ENCODE measurements at regions not wholly inside any gene's neighbourhood (a gene's known extent, or its start where the extent isn't known, plus 50 kb on each side); places are given as distances from the start of the nearest gene placed in this dataset.

DNA sequence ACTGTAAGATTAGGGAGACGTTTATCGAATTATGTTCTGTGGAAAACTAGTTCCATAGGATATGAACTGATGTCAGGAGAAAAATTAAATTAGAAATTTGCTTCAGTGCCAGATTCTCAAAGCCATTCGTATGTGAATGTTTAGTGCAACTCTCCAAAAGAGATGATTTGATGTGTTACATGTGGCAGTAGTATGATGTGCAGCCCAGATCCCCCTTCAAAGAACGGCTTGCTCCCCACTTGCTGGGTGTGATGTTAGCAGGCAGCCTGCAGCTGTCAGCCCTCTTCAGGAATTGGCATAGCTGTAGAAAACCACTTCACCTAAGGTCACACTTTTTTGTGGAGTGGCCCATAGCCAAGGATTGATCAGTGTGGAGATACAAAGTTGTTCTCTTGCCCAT is 127.0 kb upstream of the CCDC54 start:
- H4K20me1 ChIP-seq (ENCODE audit: insufficient read depth, low read length): no peaks in the 10 kb centered on the region
- TF ChIP-seq CTCF (IDR thresholded peaks at IDR 0.05; ENCODE audit: low read length) (no peak), EZH2 (IDR thresholded peaks at IDR 0.05; ENCODE audit: borderline replicate concordance, low read length) (no peak)

DNA sequence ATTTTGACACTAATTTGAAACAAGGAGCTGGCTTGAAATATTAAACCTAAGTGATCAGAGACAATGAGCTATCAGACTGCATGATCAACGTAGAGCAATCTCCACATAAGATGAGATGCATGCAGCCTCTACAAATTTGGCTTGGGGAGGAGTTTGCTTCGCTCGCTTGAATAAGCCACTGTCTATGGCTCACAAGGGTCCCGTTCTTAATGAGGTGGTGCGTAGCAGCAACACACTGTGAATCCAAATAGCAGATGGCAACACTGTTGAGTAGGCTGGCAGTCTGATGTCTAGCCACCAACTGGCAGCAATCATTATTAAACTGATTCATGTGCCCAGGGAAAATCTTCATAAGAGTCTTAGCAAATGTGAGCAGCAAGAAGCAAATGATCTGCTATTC is 125.4 kb upstream of the CCDC54 start:
- no peak for TF ChIP-seq CTCF (IDR thresholded peaks at IDR 0.05; ENCODE audit: low read length)
- no peak for TF ChIP-seq EZH2 (IDR thresholded peaks at IDR 0.05; ENCODE audit: borderline replicate concordance, low read length)
- H3K79me2 ChIP-seq (ENCODE audit: insufficient read depth, low read length): no peaks in the 10 kb centered on the region
- H3K4me3 ChIP-seq (ENCODE audit: low read depth, low read length, poor library complexity, severe bottlenecking): no peak overlapping the region
- H3F3A ChIP-seq (ENCODE audit: insufficient read depth, low read length): no peaks in the 10 kb centered on the region
- H3K27me3 ChIP-seq (ENCODE audit: insufficient read depth, low read length): no peaks in the 10 kb centered on the region
- H3K27ac ChIP-seq (ENCODE audit: low read depth, low read length, poor library complexity, severe bottlenecking): no peak overlapping the region
- H4K20me1 ChIP-seq (ENCODE audit: insufficient read depth, low read length): no peaks in the 10 kb centered on the region
- H2AFZ ChIP-seq (ENCODE audit: low read length): no peak overlapping the region
- H3K9me3 ChIP-seq (ENCODE audit: low read length): no peaks in the 10 kb centered on the region
- H3K36me3 ChIP-seq (ENCODE audit: insufficient read depth, low read length): peaks cover 4% of the 10 kb centered on the region; the same call in 1 of the 2 replicates
- no peaks in the 10 kb centered on the region for H3K9me2 ChIP-seq (ENCODE audit: low read depth, low read length)
- H3K9ac ChIP-seq (ENCODE audit: low read length): no peak overlapping the region
- H3K4me1 ChIP-seq (ENCODE audit: insufficient read depth, low read length, severe bottlenecking): no peaks in the 10 kb centered on the region
- H3K4me2 ChIP-seq (ENCODE audit: low read length): no peak overlapping the region

More for the DNA sequence above, 127.0 kb upstream of the CCDC54 start:
- Histone ChIP-seq H3K4me2 (ENCODE audit: low read length) (no peak overlapping the region), H3F3A (ENCODE audit: insufficient read depth, low read length) (no peaks in the 10 kb centered on the region), H3K27me3 (ENCODE audit: insufficient read depth, low read length) (no peaks in the 10 kb centered on the region), H3K27ac (ENCODE audit: low read depth, low read length, poor library complexity, severe bottlenecking) (no peak overlapping the region), H3K36me3 (ENCODE audit: insufficient read depth, low read length) (peaks cover 5% of the 10 kb centered on the region; the same call in 1 of the 2 replicates), H3K9ac (ENCODE audit: low read length) (no peak overlapping the region), H3K9me2 (ENCODE audit: low read depth, low read length) (no peaks in the 10 kb centered on the region), H3K4me3 (ENCODE audit: low read depth, low read length, poor library complexity, severe bottlenecking) (no peak overlapping the region), H2AFZ (ENCODE audit: low read length) (no peak overlapping the region), H3K9me3 (ENCODE audit: low read length) (no peaks in the 10 kb centered on the region), H3K4me1 (ENCODE audit: insufficient read depth, low read length, severe bottlenecking) (no peaks in the 10 kb centered on the region), H3K79me2 (ENCODE audit: insufficient read depth, low read length) (no peaks in the 10 kb centered on the region)

- H3K36me3 ChIP-seq (ENCODE audit: insufficient read depth, low read length): no peaks in the 10 kb centered on the region
- no peaks in the 10 kb centered on the region; the same call in 1 of the 2 replicates for H3K27me3 ChIP-seq (ENCODE audit: insufficient read depth, low read length)
- no peaks in the 10 kb centered on the region for H4K20me1 ChIP-seq (ENCODE audit: insufficient read depth, low read length)
- no peak overlapping the region for H3K27ac ChIP-seq (ENCODE audit: low read depth, low read length, poor library complexity, severe bottlenecking)
- no peak overlapping the region for H3K4me3 ChIP-seq (ENCODE audit: low read depth, low read length, poor library complexity, severe bottlenecking)
- no peak for TF ChIP-seq EZH2 (IDR thresholded peaks at IDR 0.05; ENCODE audit: borderline replicate concordance, low read length)
- no peak for TF ChIP-seq CTCF (IDR thresholded peaks at IDR 0.05; ENCODE audit: low read length)
- H3K4me2 ChIP-seq (ENCODE audit: low read length): no peak overlapping the region
- H3F3A ChIP-seq (ENCODE audit: insufficient read depth, low read length): no peaks in the 10 kb centered on the region; the same call in 1 of the 2 replicates
- H3K9ac ChIP-seq (ENCODE audit: low read length): no peak overlapping the region
- no peaks in the 10 kb centered on the region for H3K9me3 ChIP-seq (ENCODE audit: low read length)
- no peaks in the 10 kb centered on the region for H3K79me2 ChIP-seq (ENCODE audit: insufficient read depth, low read length)
- no peak overlapping the region for H2AFZ ChIP-seq (ENCODE audit: low read length)
- H3K4me1 ChIP-seq (ENCODE audit: insufficient read depth, low read length, severe bottlenecking): no peaks in the 10 kb centered on the region
- no peaks in the 10 kb centered on the region for H3K9me2 ChIP-seq (ENCODE audit: low read depth, low read length)
These were observed 120.3 kb upstream of the CCDC54 start for GRCh38 chr3:107256963-107257362.

Measured in OCI-LY1 (cell line).